Tibial nerve (tissue), 4 donors: ENCODE measurements at regions not wholly inside any gene's neighbourhood (a gene's known extent, or its start where the extent isn't known, plus 50 kb on each side); places are given as distances from the start of the nearest gene placed in this dataset.

ENCODE experiments used
- DNase-seq, 2 donors: peaks; one replicate each; pipeline ENCODE4 v3.0.0-alpha.2; 2019; ENCODE audit warnings: low spot score in 2 of 2
- H3K27ac ChIP-seq, 4 donors: fragments of 200-600 bp; sonication (generic) in 3 of 4; one replicate each; pipeline ENCODE4 v1.5.1; 2017 to 2019; ENCODE audit warnings: mild to moderate bottlenecking in 1 of 4
- H3K27me3 ChIP-seq, 2 donors: fragments of 200-600 bp; sonication (generic) in 1 of 2; one replicate each; pipeline versions ENCODE4 v1.5.1 to v1.6.0; 2017 to 2019
- H3K36me3 ChIP-seq, 3 donors: fragments of 200-600 bp; sonication (generic); one replicate each; pipeline ENCODE4 v1.5.1; 2018 to 2019
- H3K4me1 ChIP-seq, 4 donors: fragments of 200-600 bp; sonication (generic) in 3 of 4; one replicate each; pipeline ENCODE4 v1.5.1; 2017 to 2019
- H3K4me3 ChIP-seq, 4 donors: fragments of 200-600 bp; sonication (generic) in 3 of 4; one replicate each; pipeline ENCODE4 v1.5.1; 2017 to 2019; ENCODE audit warnings: mild to moderate bottlenecking in 1 of 4, moderate library complexity in 1 of 4
- H3K9me3 ChIP-seq, 4 donors: fragments of 200-600 bp; sonication (generic) in 3 of 4; one replicate each; pipeline ENCODE4 v1.5.1; 2017 to 2019
- CTCF ChIP-seq, 5 experiments: fragments of 200-600 bp in 3 of 5; fragments of 450-650 bp in 2 of 5; sonication (generic) in 3 of 5; IDR thresholded peaks; one replicate each; pipeline ENCODE4 v1.5.1; 2016 to 2019; ENCODE audit warnings: antibody characterized with exemption in 5 of 5, mild to moderate bottlenecking in 3 of 5, moderate library complexity in 2 of 5
- EP300 ChIP-seq, 2 donors: sonication (generic); formaldehyde crosslinking; IDR thresholded peaks; one replicate each; pipeline ENCODE4 v1.6.1; 2017; ENCODE audit warnings: antibody characterized with exemption in 2 of 2, mild to moderate bottlenecking in 1 of 2
- POLR2A ChIP-seq, 2 donors: fragments of 450-650 bp; IDR thresholded peaks; one replicate each; pipeline ENCODE4 v1.6.1; 2017; ENCODE audit warnings: antibody characterized with exemption in 2 of 2, mild to moderate bottlenecking in 2 of 2, moderate library complexity in 2 of 2
- WGBS, 2 donors: methylation state at CpG; one replicate each; pipeline ENCODE4 v1.1.5; 2018; 5-methylcytosine and 5-hydroxymethylcytosine counted together

GRCh38 chr5:124549891-124550436 is 196.5 kb downstream of the ZNF608 start:
- TF ChIP-seq POLR2A (IDR thresholded peaks at IDR 0.05) (no peak), CTCF (IDR thresholded peaks at IDR 0.05) (no peak), EP300 (IDR thresholded peaks at IDR 0.05) (no peak)
- H3K9me3 ChIP-seq, result no peaks in the 10 kb centered on the region
- H3K27ac ChIP-seq, result no peak overlapping the region
- DNase-seq, result no peak
- peaks cover 0 to 5% (median 0%) of the 10 kb centered on the region in 4 donors for H3K4me1 ChIP-seq
- no peaks in the 10 kb centered on the region for H3K36me3 ChIP-seq
- H3K27me3 ChIP-seq, result no peaks in the 10 kb centered on the region
- H3K4me3 ChIP-seq, result no peak overlapping the region
- 80 to 81% methylated on average over 4 of the region's 4 CpGs for WGBS, 2 donors

- H3K4me1 ChIP-seq, result no peaks in the 10 kb centered on the region
These were observed 199.8 kb downstream of the ZNF608 start for GRCh38 chr5:124546643-124547042.

GRCh38 chr5:124544366-124545055 is 201.9 kb downstream of the ZNF608 start:
- Histone ChIP-seq H3K4me3 (no peak overlapping the region), H3K27ac (no peak overlapping the region), H3K4me1 (no peaks in the 10 kb centered on the region), H3K36me3 (no peaks in the 10 kb centered on the region), H3K27me3 (no peaks in the 10 kb centered on the region), H3K9me3 (no peaks in the 10 kb centered on the region)
- WGBS, 2 donors, result 67 to 80% methylated on average over 2 of the region's 2 CpGs
- no peak for DNase-seq
- no peak for TF ChIP-seq EP300 (IDR thresholded peaks at IDR 0.05)
- no peak for TF ChIP-seq CTCF (IDR thresholded peaks at IDR 0.05)
- no peak for TF ChIP-seq POLR2A (IDR thresholded peaks at IDR 0.05)

More at GRCh38 chr5:124546643-124547042, 199.8 kb downstream of the ZNF608 start:
- no peak for DNase-seq
- Histone ChIP-seq H3K27me3 (no peaks in the 10 kb centered on the region), H3K36me3 (no peaks in the 10 kb centered on the region), H3K9me3 (no peaks in the 10 kb centered on the region), H3K27ac (no peak overlapping the region), H3K4me3 (no peak overlapping the region)
- 30 to 46% methylated on average over 2 of the region's 2 CpGs for WGBS, 2 donors
- no peak for TF ChIP-seq CTCF (IDR thresholded peaks at IDR 0.05)
- TF ChIP-seq POLR2A (IDR thresholded peaks at IDR 0.05), result no peak
- TF ChIP-seq EP300 (IDR thresholded peaks at IDR 0.05), result no peak

- no peak overlapping the region for H3K27ac ChIP-seq
- no peak for TF ChIP-seq CTCF (IDR thresholded peaks at IDR 0.05)
- 84 to 90% methylated on average over 1 of the region's 1 CpG for WGBS, 2 donors
- H3K4me1 ChIP-seq, result peaks cover 0 to 10% (median 0%) of the 10 kb centered on the region in 4 donors
- H3K9me3 ChIP-seq, result peaks cover 0 to under 1% (median 0%) of the 10 kb centered on the region in 4 donors
- no peaks in the 10 kb centered on the region for H3K36me3 ChIP-seq
- no peak overlapping the region for H3K4me3 ChIP-seq
- DNase-seq, result no peak
- H3K27me3 ChIP-seq, result no peaks in the 10 kb centered on the region
These were observed 207.5 kb downstream of the ZNF608 start for GRCh38 chr5:124538931-124539330.

- Histone ChIP-seq H3K27me3 (no peaks in the 10 kb centered on the region), H3K4me1 (peaks cover 0 to 10% (median 0%) of the 10 kb centered on the region in 4 donors), H3K27ac (peak overlapping the region in 2 of 4 donors; percentile 27 to 55), H3K4me3 (no peak overlapping the region), H3K9me3 (peaks cover 0 to 5% (median 0%) of the 10 kb centered on the region in 4 donors), H3K36me3 (no peaks in the 10 kb centered on the region)
- WGBS, 2 donors, result 35 to 38% methylated on average over 3 of the region's 3 CpGs
- TF ChIP-seq POLR2A (IDR thresholded peaks at IDR 0.05), result no peak
- TF ChIP-seq EP300 (IDR thresholded peaks at IDR 0.05), result peak in 1 of 2 donors; percentile 41
- DNase-seq, result no peak
These were observed 208.2 kb downstream of the ZNF608 start for GRCh38 chr5:124538191-124538590.
